ENCODE measurements at regions not wholly inside any gene's neighbourhood (a gene's known extent, or its start where the extent isn't known, plus 50 kb on each side); places are given as distances from the start of the nearest gene placed in this dataset.
"Not testable (repeated sequence)": the region's sequence is repeated elsewhere in the genome, so short reads cannot be mapped to it uniquely, and the experiment has no call there.

- no peak for DNase-seq (ENCODE audit: low read depth)
Observed at GRCh38 chr9:81071108-81071507, 618.2 kb downstream of the TLE1 start.

GRCh38 chr9:81070689-81071088 lies 618.7 kb downstream of the TLE1 start:
- no peak for DNase-seq (ENCODE audit: low read depth)

GRCh38 chr9:81069923-81070322 lies 619.4 kb downstream of the TLE1 start:
- DNase-seq (ENCODE audit: low read depth): no peak

- no peak for DNase-seq (ENCODE audit: low read depth)
Observed at GRCh38 chr9:81069038-81069795, 620.1 kb downstream of the TLE1 start.

- DNase-seq (ENCODE audit: low read depth): not testable (repeated sequence)
Observed at GRCh38 chr9:81062995-81063394, 626.4 kb downstream of the TLE1 start.

GRCh38 chr9:81058782-81059181 lies 630.6 kb downstream of the TLE1 start:
- DNase-seq (ENCODE audit: low read depth): no peak

GRCh38 chr9:81053298-81054025 lies 635.9 kb downstream of the TLE1 start:
- no peak for DNase-seq (ENCODE audit: low read depth)

GRCh38 chr9:81052846-81053245 lies 636.5 kb downstream of the TLE1 start:
- DNase-seq (ENCODE audit: low read depth): no peak

GRCh38 chr9:81047280-81047679 lies 642.1 kb downstream of the TLE1 start:
- no peak for DNase-seq (ENCODE audit: low read depth)

GRCh38 chr9:81045658-81046057 lies 643.7 kb downstream of the TLE1 start:
- DNase-seq (ENCODE audit: low read depth): no peak

- DNase-seq (ENCODE audit: low read depth): no peak
Observed at GRCh38 chr9:81037889-81038288, 651.5 kb downstream of the TLE1 start.

GRCh38 chr9:81035601-81036000 lies 653.7 kb downstream of the TLE1 start:
- DNase-seq (ENCODE audit: low read depth): no peak

- no peak for DNase-seq (ENCODE audit: low read depth)
Observed at GRCh38 chr9:81035171-81035570, 654.2 kb downstream of the TLE1 start.

- no peak for DNase-seq (ENCODE audit: low read depth)
Observed at GRCh38 chr9:81032831-81033230, 656.5 kb downstream of the TLE1 start.

- DNase-seq (ENCODE audit: low read depth): no peak
Observed at GRCh38 chr9:81032030-81032572, 657.2 kb downstream of the TLE1 start.

GRCh38 chr9:81031422-81032029 lies 657.8 kb downstream of the TLE1 start:
- no peak for DNase-seq (ENCODE audit: low read depth)

GRCh38 chr9:81030027-81030426 lies 659.3 kb downstream of the TLE1 start:
- no peak for DNase-seq (ENCODE audit: low read depth)

- no peak for DNase-seq (ENCODE audit: low read depth)
Observed at GRCh38 chr9:81028504-81028903, 660.8 kb downstream of the TLE1 start.

GRCh38 chr9:81022177-81022576 lies 667.2 kb downstream of the TLE1 start:
- DNase-seq (ENCODE audit: low read depth): no peak

GRCh38 chr9:81014945-81015344 lies 674.4 kb downstream of the TLE1 start:
- not testable (repeated sequence) for DNase-seq (ENCODE audit: low read depth)

- DNase-seq (ENCODE audit: low read depth): not testable (repeated sequence)
Observed at GRCh38 chr9:81013191-81013590, 676.2 kb downstream of the TLE1 start.

GRCh38 chr9:81002906-81003305 lies 686.4 kb downstream of the TLE1 start:
- DNase-seq (ENCODE audit: low read depth): no peak

GRCh38 chr9:81002242-81002641 lies 687.1 kb downstream of the TLE1 start:
- DNase-seq (ENCODE audit: low read depth): no peak

All from activated T-cell treated with anti-CD3 and anti-CD28 coated beads for 24 hours (primary cell).